GM19455 (cell line): ENCODE measurements at regions not wholly inside any gene's neighbourhood (a gene's known extent, or its start where the extent isn't known, plus 50 kb on each side); places are given as distances from the start of the nearest gene placed in this dataset.

Experiments used
- ATAC-seq: cut with Tn5 transposase; IDR thresholded peaks from one replicate; pipeline ENCODE4 v1.9.1; 2021; ENCODE audit not compliant: unreplicated experiment

GRCh38 chr1:164240081-164240480 lies 318.9 kb upstream of the PBX1 start:
- ATAC-seq, result no peak

GRCh38 chr1:164250365-164250764 lies 308.6 kb upstream of the PBX1 start:
- no peak for ATAC-seq

GRCh38 chr1:164256456-164256855 lies 302.5 kb upstream of the PBX1 start:
- no peak for ATAC-seq

- ATAC-seq, result no peak
Observed at GRCh38 chr1:164261691-164262240, 297.2 kb upstream of the PBX1 start.

- no peak for ATAC-seq
Observed at GRCh38 chr1:164263540-164263939, 295.4 kb upstream of the PBX1 start.

- no peak for ATAC-seq
Observed at GRCh38 chr1:164265232-164265631, 293.8 kb upstream of the PBX1 start.

- ATAC-seq, result no peak
Observed at GRCh38 chr1:164272156-164272555, 286.8 kb upstream of the PBX1 start.

- ATAC-seq, result no peak
Observed at GRCh38 chr1:164296172-164296571, 262.8 kb upstream of the PBX1 start.

GRCh38 chr1:164308101-164308500 lies 250.9 kb upstream of the PBX1 start:
- no peak for ATAC-seq

- ATAC-seq, result no peak
Observed at GRCh38 chr1:164310166-164310565, 248.8 kb upstream of the PBX1 start.

GRCh38 chr1:164311377-164311776 lies 247.6 kb upstream of the PBX1 start:
- no peak for ATAC-seq

- ATAC-seq, result no peak
Observed at GRCh38 chr1:164320790-164321731, 237.9 kb upstream of the PBX1 start.

- ATAC-seq, result no peak
Observed at GRCh38 chr1:164325786-164326185, 233.2 kb upstream of the PBX1 start.

- ATAC-seq, result no peak
Observed at GRCh38 chr1:164333387-164333786, 225.6 kb upstream of the PBX1 start.

- ATAC-seq, result no peak
Observed at GRCh38 chr1:164337394-164337793, 221.6 kb upstream of the PBX1 start.

GRCh38 chr1:164337885-164338284 lies 221.1 kb upstream of the PBX1 start:
- no peak for ATAC-seq

- no peak for ATAC-seq
Observed at GRCh38 chr1:164343189-164343588, 215.8 kb upstream of the PBX1 start.

- no peak for ATAC-seq
Observed at GRCh38 chr1:164347980-164348379, 211.0 kb upstream of the PBX1 start.

GRCh38 chr1:164356511-164356910 lies 202.5 kb upstream of the PBX1 start:
- no peak for ATAC-seq

- ATAC-seq, result no peak
Observed at GRCh38 chr1:164360265-164360664, 198.7 kb upstream of the PBX1 start.

GRCh38 chr1:164361927-164362326 lies 197.1 kb upstream of the PBX1 start:
- ATAC-seq, result no peak

- ATAC-seq, result no peak
Observed at GRCh38 chr1:164363980-164364379, 195.0 kb upstream of the PBX1 start.

- ATAC-seq, result no peak
Observed at GRCh38 chr1:164366014-164366413, 193.0 kb upstream of the PBX1 start.
